RWPE1 (cell line): ENCODE measurements at regions not wholly inside any gene's neighbourhood (a gene's known extent, or its start where the extent isn't known, plus 50 kb on each side); places are given as distances from the start of the nearest gene placed in this dataset.

Experiments used
- CTCF ChIA-PET: fragments of 350-600 bp; sonication (Branson Sonifier 250); formaldehyde crosslinking; extraction: SDS; loops from one replicate; lab custom pipeline; 2021; lab: Yijun Ruan, JAX
- POLR2A ChIA-PET: fragments of 400-600 bp; formaldehyde crosslinking; extraction: SDS; loops from one replicate; lab custom pipeline; 2020; ENCODE audit warnings: antibody characterized with exemption; ENCODE audit not compliant: low non-redundant PET; lab: Yijun Ruan, JAX
- DNase-seq: peaks from one replicate; pipeline ENCODE4 v3.0.0; 2012; ENCODE audit warnings: low spot score
- H3K27ac ChIP-seq: fragments of 450-650 bp; 2 replicates; pipeline ENCODE4 v1.5.1; 2017
- CTCF ChIP-seq: fragments of 450-650 bp; conservative IDR thresholded peaks from 2 replicates; pipeline ENCODE4 v1.5.1; 2017; ENCODE audit warnings: low read depth, mild to moderate bottlenecking

- CTCF ChIA-PET: no interaction called here
- no peak overlapping the region for H3K27ac ChIP-seq
- TF ChIP-seq CTCF: no peak
- DNase-seq: peak; percentile 91
- POLR2A ChIA-PET: no interaction called here
Observed at GRCh38 chr1:90402893-90403849, 313.9 kb downstream of the BARHL2 start.

GRCh38 chr1:90400131-90400530, 317.0 kb downstream of the BARHL2 start:
- CTCF ChIA-PET: interaction anchor here (0.7 kb wide), 1 partner anchor 71 kb away, joined by 3 read pairs; no protein-coding TSS in a partner anchor
- no peak for TF ChIP-seq CTCF
- H3K27ac ChIP-seq: peak overlapping the region; percentile 87
- peak; percentile 3 for DNase-seq
- POLR2A ChIA-PET: no interaction called here

- ChIA-PET CTCF (no interaction called here), POLR2A (no interaction called here)
- H3K27ac ChIP-seq: no peak overlapping the region
- TF ChIP-seq CTCF: no peak
- no peak for DNase-seq
Observed at GRCh38 chr1:90396917-90397316, 320.2 kb downstream of the BARHL2 start.

GRCh38 chr1:90394247-90394646, 322.9 kb downstream of the BARHL2 start:
- no peak for DNase-seq
- H3K27ac ChIP-seq: no peak overlapping the region
- POLR2A ChIA-PET: no interaction called here
- no peak for TF ChIP-seq CTCF
- CTCF ChIA-PET: no interaction called here

GRCh38 chr1:90393025-90393424, 324.1 kb downstream of the BARHL2 start:
- DNase-seq: peak; percentile 13
- no peak for TF ChIP-seq CTCF
- H3K27ac ChIP-seq: no peak overlapping the region
- ChIA-PET CTCF (no interaction called here), POLR2A (no interaction called here)

- CTCF ChIA-PET: no interaction called here
- POLR2A ChIA-PET: no interaction called here
- no peak for DNase-seq
- no peak overlapping the region for H3K27ac ChIP-seq
- TF ChIP-seq CTCF: no peak
Observed at GRCh38 chr1:90391126-90391525, 326.0 kb downstream of the BARHL2 start.
